Calu3 (cell line): ENCODE measurements at regions not wholly inside any gene's neighbourhood (a gene's known extent, or its start where the extent isn't known, plus 50 kb on each side); places are given as distances from the start of the nearest gene placed in this dataset.
"Not testable (repeated sequence)": the region's sequence is repeated elsewhere in the genome, so short reads cannot be mapped to it uniquely, and the experiment has no call there.

Source experiments
- BruUV-seq: library from RNA; stranded (reverse); fragments of 400-500 nt; replicated peaks from 2 replicates; lab custom pipeline; 2021; lab: Mats Ljungman, UMichigan
- CTCF ChIA-PET: fragments of 300-600 bp; sonication (Branson Sonifier 250); formaldehyde crosslinking; loops from one replicate; lab custom pipeline; 2022; ENCODE audit warnings: antibody characterized with exemption; lab: Charles Lee
- DNase-seq: peaks from one replicate; pipeline ENCODE4 v3.0.0; 2022
- H3K27ac Mint-ChIP-seq: one replicate; pipeline ENCODE4 v1.8.0; 2022; ENCODE audit warnings: mixed read lengths; ENCODE audit not compliant: unreplicated experiment
- H3K27me3 Mint-ChIP-seq: one replicate; pipeline ENCODE4 v1.8.0; 2022; ENCODE audit warnings: mixed read lengths; ENCODE audit not compliant: unreplicated experiment
- H3K36me3 Mint-ChIP-seq: one replicate; pipeline ENCODE4 v1.8.0; 2022; ENCODE audit warnings: mild to moderate bottlenecking, moderate library complexity, mixed read lengths; ENCODE audit not compliant: insufficient read depth, unreplicated experiment
- H3K4me1 Mint-ChIP-seq: one replicate; pipeline ENCODE4 v1.8.0; 2022; ENCODE audit warnings: mild to moderate bottlenecking, low read depth, mixed read lengths; ENCODE audit not compliant: unreplicated experiment
- H3K4me3 Mint-ChIP-seq: one replicate; pipeline ENCODE4 v1.8.0; 2022; ENCODE audit warnings: mild to moderate bottlenecking, low read depth, moderate library complexity, mixed read lengths; ENCODE audit not compliant: unreplicated experiment
- H3K9me3 Mint-ChIP-seq: one replicate; pipeline ENCODE4 v1.8.0; 2022; ENCODE audit warnings: low read depth, mixed read lengths; ENCODE audit not compliant: unreplicated experiment
- intact Hi-C: fragments of 100-400 bp; cut with micrococcal nuclease; formaldehyde crosslinking; loops from one replicate; pipeline ENCODE4 v1.10.0; 2022; ENCODE audit not compliant: unreplicated experiment
- TF ChIP-seq, protein P1 (sequence below): fragments of 200-600 bp; IDR thresholded peaks from one replicate; pipeline ENCODE4 v1.8.0; 2022; ENCODE audit warnings: antibody characterized with exemption; ENCODE audit not compliant: unreplicated experiment

DNA sequence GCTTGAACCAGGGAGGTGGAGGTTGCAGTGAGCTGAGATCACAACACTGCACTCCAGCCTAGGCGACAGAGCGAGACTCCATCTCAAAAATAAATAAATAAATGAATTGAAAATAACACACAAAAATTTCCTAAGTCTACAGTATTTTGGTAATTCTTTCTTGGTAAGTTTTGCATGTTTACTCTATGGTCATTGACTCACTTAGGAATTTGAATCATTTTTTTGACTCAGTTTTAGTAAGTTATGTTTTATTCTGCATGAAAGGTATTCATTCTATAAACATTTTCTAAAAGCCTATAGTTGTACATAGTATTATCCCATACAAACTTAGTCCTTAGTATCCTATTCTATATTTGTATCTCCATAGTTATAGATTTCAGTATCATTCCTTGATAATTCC is 772.9 kb upstream of the SLIT2 start:
- H3K27me3 Mint-ChIP-seq = no peaks in the 10 kb centered on the region
- BruUV-seq = no TSS peak
- TF ChIP-seq, protein P1, sequence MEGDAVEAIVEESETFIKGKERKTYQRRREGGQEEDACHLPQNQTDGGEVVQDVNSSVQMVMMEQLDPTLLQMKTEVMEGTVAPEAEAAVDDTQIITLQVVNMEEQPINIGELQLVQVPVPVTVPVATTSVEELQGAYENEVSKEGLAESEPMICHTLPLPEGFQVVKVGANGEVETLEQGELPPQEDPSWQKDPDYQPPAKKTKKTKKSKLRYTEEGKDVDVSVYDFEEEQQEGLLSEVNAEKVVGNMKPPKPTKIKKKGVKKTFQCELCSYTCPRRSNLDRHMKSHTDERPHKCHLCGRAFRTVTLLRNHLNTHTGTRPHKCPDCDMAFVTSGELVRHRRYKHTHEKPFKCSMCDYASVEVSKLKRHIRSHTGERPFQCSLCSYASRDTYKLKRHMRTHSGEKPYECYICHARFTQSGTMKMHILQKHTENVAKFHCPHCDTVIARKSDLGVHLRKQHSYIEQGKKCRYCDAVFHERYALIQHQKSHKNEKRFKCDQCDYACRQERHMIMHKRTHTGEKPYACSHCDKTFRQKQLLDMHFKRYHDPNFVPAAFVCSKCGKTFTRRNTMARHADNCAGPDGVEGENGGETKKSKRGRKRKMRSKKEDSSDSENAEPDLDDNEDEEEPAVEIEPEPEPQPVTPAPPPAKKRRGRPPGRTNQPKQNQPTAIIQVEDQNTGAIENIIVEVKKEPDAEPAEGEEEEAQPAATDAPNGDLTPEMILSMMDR = no peak
- no peaks in the 10 kb centered on the region for H3K9me3 Mint-ChIP-seq
- no peak for DNase-seq
- intact Hi-C loops = no loop called here
- no peaks in the 10 kb centered on the region for H3K4me1 Mint-ChIP-seq
- H3K4me3 Mint-ChIP-seq = no peak overlapping the region
- CTCF ChIA-PET = interaction anchor here (0.6 kb wide), 1 partner anchor 772 kb away, joined by 3 read pairs; no protein-coding TSS in a partner anchor
- H3K27ac Mint-ChIP-seq = no peak overlapping the region
- H3K36me3 Mint-ChIP-seq = no peaks in the 10 kb centered on the region

DNA sequence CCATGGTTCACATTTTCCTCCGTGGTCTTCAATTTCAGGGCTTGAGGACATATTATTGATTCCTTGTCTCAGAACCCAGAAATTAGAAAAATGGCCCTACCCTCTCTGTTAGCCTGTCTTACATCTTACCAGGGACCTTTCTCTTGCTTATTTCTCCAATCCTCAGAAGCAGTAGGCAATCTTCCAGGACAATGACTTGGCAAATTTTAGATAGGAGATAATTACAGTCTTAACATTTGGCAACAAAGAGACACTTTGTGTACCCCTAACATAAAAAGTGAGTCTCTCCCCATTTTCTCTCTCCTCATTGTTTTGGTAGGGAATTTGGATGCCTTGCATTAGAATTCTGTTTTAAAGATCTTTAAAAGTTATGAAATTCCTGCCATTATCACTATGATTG is 778.1 kb upstream of the SLIT2 start:
- CTCF ChIA-PET = no interaction called here
- no peaks in the 10 kb centered on the region for H3K9me3 Mint-ChIP-seq
- no TSS peak for BruUV-seq
- no peak for DNase-seq
- no peaks in the 10 kb centered on the region for H3K4me1 Mint-ChIP-seq
- no peak overlapping the region for H3K4me3 Mint-ChIP-seq
- intact Hi-C loops = loop anchor here (5.0 kb wide), 1 partner anchor 539 kb away; no protein-coding TSS in a partner anchor
- H3K27ac Mint-ChIP-seq = no peak overlapping the region
- no peaks in the 10 kb centered on the region for H3K27me3 Mint-ChIP-seq
- TF ChIP-seq, protein P1 = no peak
- no peaks in the 10 kb centered on the region for H3K36me3 Mint-ChIP-seq

DNA sequence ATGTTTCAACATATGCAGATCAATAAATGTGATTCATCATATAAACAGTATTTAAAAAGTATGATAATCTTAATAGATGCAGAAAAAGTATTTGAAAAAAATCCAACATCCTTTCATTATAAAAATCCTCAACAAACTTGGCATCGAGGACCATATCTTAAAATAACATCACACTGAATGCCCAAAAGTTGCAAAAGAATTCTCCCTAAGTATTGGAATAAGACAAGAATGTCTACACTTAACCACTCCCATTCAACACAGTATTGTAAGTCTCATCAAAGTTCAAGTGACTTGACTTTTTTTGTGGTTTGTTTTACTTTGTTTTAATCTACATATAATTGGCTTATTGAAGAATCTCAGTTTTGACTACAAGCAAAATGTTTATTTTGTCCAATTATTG is 779.0 kb upstream of the SLIT2 start:
- no TSS peak for BruUV-seq
- H3K4me3 Mint-ChIP-seq = no peak overlapping the region
- H3K36me3 Mint-ChIP-seq = no peaks in the 10 kb centered on the region
- no peak overlapping the region for H3K27ac Mint-ChIP-seq
- TF ChIP-seq, protein P1 = no peak
- CTCF ChIA-PET = no interaction called here
- DNase-seq = no peak
- intact Hi-C loops = loop anchor here (5.0 kb wide), 1 partner anchor 540 kb away; no protein-coding TSS in a partner anchor
- H3K27me3 Mint-ChIP-seq = no peaks in the 10 kb centered on the region
- H3K4me1 Mint-ChIP-seq = no peaks in the 10 kb centered on the region
- no peaks in the 10 kb centered on the region for H3K9me3 Mint-ChIP-seq

DNA sequence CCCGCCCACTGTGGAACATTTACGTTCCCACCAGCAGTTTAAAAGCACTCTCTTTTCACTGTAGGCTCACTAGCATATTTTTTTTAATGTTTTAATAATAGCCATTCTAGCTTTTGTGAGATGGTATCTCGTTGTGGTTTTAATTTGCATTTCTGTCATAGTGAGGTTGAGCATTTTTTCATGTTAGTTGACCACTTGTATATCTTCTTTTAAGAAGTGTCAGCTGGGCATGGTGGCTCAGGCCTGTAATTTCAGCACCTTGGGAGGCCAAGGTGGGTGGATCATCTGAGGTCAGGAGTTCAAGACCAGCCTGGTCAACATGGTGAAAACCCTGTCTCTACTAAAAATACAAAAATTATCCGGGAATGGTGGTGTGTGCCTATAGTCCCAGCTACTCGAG is 781.7 kb upstream of the SLIT2 start:
- H3K36me3 Mint-ChIP-seq, H3K9me3 Mint-ChIP-seq, H3K27me3 Mint-ChIP-seq, DNase-seq, H3K27ac Mint-ChIP-seq, BruUV-seq, H3K4me1 Mint-ChIP-seq, H3K4me3 Mint-ChIP-seq: not testable (repeated sequence)
- CTCF ChIA-PET = interaction anchor here (0.5 kb wide), 1 partner anchor 14 kb away, joined by 4 read pairs; no protein-coding TSS in a partner anchor
- intact Hi-C loops = loop anchor here (5.0 kb wide), 1 partner anchor 542 kb away; no protein-coding TSS in a partner anchor

DNA sequence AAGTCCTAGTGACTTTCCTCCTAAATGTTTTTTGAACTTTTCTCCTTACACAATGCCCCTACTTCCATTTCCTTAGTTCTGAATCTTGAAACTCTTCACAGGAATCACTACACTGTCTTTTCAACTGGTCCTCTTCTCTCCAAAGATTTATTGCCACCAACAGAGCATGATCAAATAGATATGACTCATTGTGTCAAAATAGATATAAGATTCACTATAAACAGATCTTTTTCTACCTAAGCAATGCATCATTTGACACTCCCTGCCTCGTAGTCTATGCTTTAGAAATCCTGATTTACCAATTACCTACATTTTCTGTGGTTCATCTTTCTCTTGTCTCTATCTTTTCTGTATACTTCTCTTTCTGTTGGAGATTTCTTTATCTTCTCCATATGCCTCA is 789.6 kb upstream of the SLIT2 start:
- no TSS peak for BruUV-seq
- Mint-ChIP-seq H3K27me3 (no peaks in the 10 kb centered on the region), H3K9me3 (no peaks in the 10 kb centered on the region), H3K4me3 (no peak overlapping the region), H3K27ac (no peak overlapping the region), H3K36me3 (no peaks in the 10 kb centered on the region), H3K4me1 (no peaks in the 10 kb centered on the region)
- no peak for DNase-seq
- TF ChIP-seq, protein P1 = no peak
- intact Hi-C loops = no loop called here
- CTCF ChIA-PET = no interaction called here
